BJ (cell line): ENCODE measurements at regions not wholly inside any gene's neighbourhood (a gene's known extent, or its start where the extent isn't known, plus 50 kb on each side); places are given as distances from the start of the nearest gene placed in this dataset.

ENCODE experiments used
- CTCF ChIA-PET: fragments of 350-600 bp; formaldehyde crosslinking; extraction: SDS; loops from one replicate; lab custom pipeline; 2021; ENCODE audit warnings: antibody characterized with exemption, inconsistent platforms; lab: Yijun Ruan, JAX
- POLR2A ChIA-PET: fragments of 300-600 bp; sonication (Branson Sonifier 250); formaldehyde crosslinking; extraction: SDS; loops from one replicate; lab custom pipeline; 2021; ENCODE audit warnings: antibody characterized with exemption; lab: Charles Lee
- DNase-seq: peaks from one replicate; pipeline ENCODE4 v3.0.0-alpha.2; 2011; ENCODE audit warnings: low read depth
- H3K27me3 ChIP-seq: 2 replicates; pipeline ENCODE4 v1.6.0; 2011; ENCODE audit warnings: low read length; ENCODE audit not compliant: control insufficient read depth, insufficient read depth
- H3K36me3 ChIP-seq: 2 replicates; pipeline ENCODE4 v1.5.1; 2011; ENCODE audit warnings: low read length; ENCODE audit not compliant: control insufficient read depth, insufficient read depth
- H3K4me3 ChIP-seq: 2 replicates; pipeline ENCODE4 v1.5.1; 2011; ENCODE audit warnings: low read depth, mild to moderate bottlenecking, control low read depth, low read length
- CTCF ChIP-seq: IDR thresholded peaks from 2 replicates; pipeline ENCODE4 v1.5.1; 2011; ENCODE audit warnings: low read depth, mild to moderate bottlenecking, control low read depth, inconsistent platforms, low read length, moderate library complexity; ENCODE audit not compliant: insufficient read depth

GRCh38 chr14:47988175-47988574, 312.8 kb upstream of the MDGA2 start:
- no peak for TF ChIP-seq CTCF
- Histone ChIP-seq H3K27me3 (no peaks in the 10 kb centered on the region), H3K4me3 (no peak overlapping the region), H3K36me3 (no peaks in the 10 kb centered on the region)
- DNase-seq, result no peak
- POLR2A ChIA-PET, result no interaction called here
- CTCF ChIA-PET, result no interaction called here

DNA sequence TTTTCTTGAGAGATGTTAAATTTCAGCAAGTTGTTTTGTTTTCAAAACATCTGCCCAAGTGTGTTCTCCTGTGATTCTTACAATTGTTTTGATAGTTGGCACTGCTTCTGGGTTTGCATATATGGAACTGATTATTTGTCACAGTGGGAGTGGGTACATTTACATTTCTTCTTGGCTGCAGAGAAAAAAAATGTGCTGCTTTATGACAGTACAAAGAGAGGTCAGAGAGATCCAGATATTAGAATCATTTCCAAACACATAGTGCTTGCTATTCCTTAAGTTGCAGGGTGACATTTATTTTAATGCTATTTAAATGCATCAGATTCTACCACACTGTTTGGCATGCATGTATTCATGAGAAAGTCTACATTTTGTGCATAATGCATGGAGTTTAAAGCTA, 303.5 kb upstream of the MDGA2 start:
- TF ChIP-seq CTCF, result no peak
- H3K27me3 ChIP-seq, result no peaks in the 10 kb centered on the region
- H3K36me3 ChIP-seq, result no peaks in the 10 kb centered on the region
- no peak overlapping the region for H3K4me3 ChIP-seq
- DNase-seq, result no peak
- CTCF ChIA-PET, result no interaction called here
- POLR2A ChIA-PET, result no interaction called here

GRCh38 chr14:47976139-47976538, 300.7 kb upstream of the MDGA2 start:
- H3K4me3 ChIP-seq, result no peak overlapping the region
- CTCF ChIA-PET, result no interaction called here
- POLR2A ChIA-PET, result no interaction called here
- H3K36me3 ChIP-seq, result no peaks in the 10 kb centered on the region
- no peak for TF ChIP-seq CTCF
- no peak for DNase-seq
- H3K27me3 ChIP-seq, result no peaks in the 10 kb centered on the region

DNA sequence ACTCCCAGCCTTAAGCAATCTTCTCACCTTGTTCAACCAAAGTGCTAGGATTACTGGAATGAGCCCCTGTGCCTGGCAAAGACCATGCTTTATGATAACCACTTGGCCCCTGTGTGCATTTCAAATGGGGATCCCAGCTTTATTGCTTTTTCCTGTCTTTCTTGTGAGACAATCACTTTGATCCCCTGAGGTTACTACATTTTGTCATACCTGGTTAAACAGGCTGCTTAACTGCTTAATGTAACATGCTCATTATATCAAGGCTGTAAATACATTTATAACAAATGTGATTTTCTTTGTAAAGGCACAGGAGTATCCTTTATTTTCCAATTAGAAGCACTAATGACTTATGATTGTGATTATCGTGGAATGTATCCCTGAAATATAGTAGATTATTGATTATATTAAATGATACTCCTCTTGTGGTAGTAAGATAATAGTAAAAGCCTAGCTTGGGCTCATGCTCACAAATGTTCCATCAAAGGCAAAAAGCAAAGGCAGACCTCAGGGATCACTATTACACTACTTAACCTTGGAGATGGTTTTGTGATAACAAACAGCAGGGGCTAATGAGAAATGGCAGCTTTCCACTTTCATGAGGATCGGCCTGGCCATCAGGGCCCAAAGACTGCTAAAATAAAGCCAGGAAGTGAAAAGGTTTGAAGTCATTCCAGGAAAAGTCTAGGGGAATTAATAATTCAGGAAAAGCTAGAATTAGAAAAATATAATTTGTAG, 290.8 kb upstream of the MDGA2 start:
- CTCF ChIA-PET, result no interaction called here

GRCh38 chr14:47961634-47962033, 286.2 kb upstream of the MDGA2 start:
- Histone ChIP-seq H3K36me3 (no peaks in the 10 kb centered on the region), H3K4me3 (no peak overlapping the region), H3K27me3 (no peaks in the 10 kb centered on the region)
- no peak for TF ChIP-seq CTCF
- no peak for DNase-seq
- ChIA-PET CTCF (no interaction called here), POLR2A (no interaction called here)

More for the DNA sequence above, 290.8 kb upstream of the MDGA2 start:
- POLR2A ChIA-PET, result no interaction called here
- TF ChIP-seq CTCF, result no peak
- H3K36me3 ChIP-seq, result no peaks in the 10 kb centered on the region
- DNase-seq, result no peak
- no peaks in the 10 kb centered on the region for H3K27me3 ChIP-seq
- no peak overlapping the region for H3K4me3 ChIP-seq
